ENCODE measurements at regions not wholly inside any gene's neighbourhood (a gene's known extent, or its start where the extent isn't known, plus 50 kb on each side); places are given as distances from the start of the nearest gene placed in this dataset.

GRCh38 chr10:63713191-63714144 is 192.3 kb downstream of the REEP3 start:
- H3K27ac Mint-ChIP-seq: no peak overlapping the region

More at GRCh38 chr10:63713191-63714144, 192.3 kb downstream of the REEP3 start:
- H3K9me3 ChIP-seq (ENCODE audit: control extremely low read depth in 1 of 3, control insufficient read depth in 2 of 3, insufficient read depth in 1 of 3, low read length in 2 of 3): no peaks in the 10 kb centered on the region
- H3K4me3 ChIP-seq (ENCODE audit: control extremely low read depth in 1 of 5, extremely low read depth in 1 of 5, insufficient read depth in 1 of 5, low read depth in 2 of 5, low read length in 4 of 5): no peak overlapping the region
- no peak overlapping the region for H2AFZ ChIP-seq (ENCODE audit: insufficient read depth, low read depth, low read length, poor library complexity, severe bottlenecking)
- H3K79me2 ChIP-seq (ENCODE audit: control insufficient read depth, insufficient read depth, low read length): no peaks in the 10 kb centered on the region
- no peaks in the 10 kb centered on the region for H4K20me1 ChIP-seq (ENCODE audit: control insufficient read depth, insufficient read depth, low read length, poor library complexity, severe bottlenecking)
- peaks cover 10 to 19% of the 10 kb centered on the region in 2 donors for H3K4me1 ChIP-seq (ENCODE audit: control insufficient read depth in 2 of 2, insufficient read depth in 2 of 2, low read length in 2 of 2)
- no peak for DNase-seq
- ATAC-seq (ENCODE audit: low read depth): no peak
- Mint-ChIP-seq H3K9me3 (ENCODE audit: insufficient read depth) (no peaks in the 10 kb centered on the region), H3K4me1 (peaks cover 26% of the 10 kb centered on the region), H3K27me3 (no peaks in the 10 kb centered on the region), H3K4me3 (no peak overlapping the region)
- TF ChIP-seq CTCF (IDR thresholded peaks at IDR 0.05) (no peak), EZH2 (IDR thresholded peaks at IDR 0.05; ENCODE audit: borderline replicate concordance, insufficient read depth, low read depth, low read length, poor library complexity, severe bottlenecking) (no peak)
- H3K9ac ChIP-seq (ENCODE audit: low read length): no peak overlapping the region
- intact Hi-C loops (cut with micrococcal nuclease): loop anchor here (10.0 kb wide), 1 partner anchor 249 kb away; the partner anchor contains the start of gene JMJD1C
- no peaks in the 10 kb centered on the region for H3K36me3 ChIP-seq (replicated peaks in 1 of 2; ENCODE audit: control extremely low read depth in 1 of 2, control insufficient read depth in 1 of 2, extremely low read depth in 1 of 2, insufficient read depth in 2 of 2, low read length in 1 of 2)
- ChIA-PET POLR2A (no interaction called here), CTCF (interaction anchor here (0.8 to 15.8 kb wide), 3 partner anchors 9 to 545 kb away, joined by 3 to 453 read pairs (median 3); no protein-coding TSS in a partner anchor)
- H3K27ac ChIP-seq (ENCODE audit: low read length in 2 of 2): no peak overlapping the region
- H3K27me3 ChIP-seq (replicated peaks in 1 of 4; ENCODE audit: control extremely low read depth in 1 of 4, control insufficient read depth in 3 of 4, insufficient read depth in 4 of 4, low read length in 3 of 4): no peaks in the 10 kb centered on the region
- no peak overlapping the region for H3K4me2 ChIP-seq (replicated peaks; ENCODE audit: low read depth, low read length, poor library complexity, severe bottlenecking)
- WGBS (ENCODE audit: insufficient coverage): 85% methylated on average over 6 of the region's 7 CpGs

All from B cell (primary cell).